T follicular helper cell (primary cell): ENCODE measurements at regions not wholly inside any gene's neighbourhood (a gene's known extent, or its start where the extent isn't known, plus 50 kb on each side); places are given as distances from the start of the nearest gene placed in this dataset.

ENCODE experiments used
- DNase-seq: peaks from one replicate; pipeline ENCODE4 v3.0.0-alpha.2; 2020; ENCODE audit warnings: low read depth

GRCh38 chr4:183852910-183853547 is 52.1 kb upstream of the STOX2 start:
- no peak for DNase-seq

DNA sequence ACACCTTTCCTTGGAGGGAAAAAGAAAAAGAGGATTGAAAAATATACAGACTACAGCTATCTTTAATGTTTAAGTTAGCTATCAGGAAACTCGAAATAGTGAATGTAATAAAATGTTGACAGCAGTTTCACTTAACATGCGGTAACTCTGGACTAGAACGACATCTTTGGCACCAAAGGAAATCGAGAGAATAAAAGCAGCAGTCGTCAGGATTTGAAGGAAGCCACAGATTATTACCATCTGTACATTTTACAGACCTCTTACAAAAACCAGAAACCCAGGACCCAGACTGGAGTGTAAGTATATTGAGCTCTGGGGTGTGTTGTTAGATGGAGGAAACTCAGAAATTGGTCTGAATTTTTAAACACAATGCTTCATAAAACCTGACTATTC is 51.6 kb upstream of the STOX2 start:
- no peak for DNase-seq
